ENCODE measurements at regions not wholly inside any gene's neighbourhood (a gene's known extent, or its start where the extent isn't known, plus 50 kb on each side); places are given as distances from the start of the nearest gene placed in this dataset.

GRCh38 chrX:44428989-44429627 is 85.6 kb upstream of the EFHC2 start (continued):
- TF ChIP-seq HMGXB4 (CRISPR knock-in tag; IDR thresholded peaks at IDR 0.05), result no peak
- TF ChIP-seq CHD1 (IDR thresholded peaks at IDR 0.05; ENCODE audit: low read length), result no peak
- TF ChIP-seq JUND (IDR thresholded peaks at IDR 0.05; ENCODE audit: borderline replicate concordance, low read depth, low read length), result peak; percentile 40; the same call in 1 of the 2 replicates
- TF ChIP-seq JUND (tag; IDR thresholded peaks at IDR 0.05; ENCODE audit: borderline replicate concordance, low read depth, low read length), result peak; percentile 53; the same call in 2 of the 3 replicates
- peak; percentile 28; the same call in 1 of the 2 replicates for TF ChIP-seq CXXC5 (CRISPR knock-in tag; IDR thresholded peaks at IDR 0.05)
- TF ChIP-seq EHMT2 (IDR thresholded peaks at IDR 0.05), result peak; percentile 84
- TF ChIP-seq ESRRA (IDR thresholded peaks at IDR 0.05; ENCODE audit: borderline replicate concordance, low read depth), result peak; percentile 86
- 0 out of 2 replicates have a peak, but pooled peaks have one; percentile 17 for TF ChIP-seq ZEB2 (IDR thresholded peaks at IDR 0.05)
- TF ChIP-seq MCM5 (IDR thresholded peaks at IDR 0.05; ENCODE audit: low read depth), result no peak
- 0 out of 2 replicates have a peak, but pooled peaks have one; percentile 14 for TF ChIP-seq ATF7 (IDR thresholded peaks at IDR 0.05)
- no peak for TF ChIP-seq ZNF696 (CRISPR knock-in tag; conservative IDR thresholded peaks at IDR 0.05)
- no peak for TF ChIP-seq YY1 (IDR thresholded peaks at IDR 0.05; ENCODE audit: borderline replicate concordance in 1 of 3, control insufficient read depth in 1 of 3, extremely low read depth in 1 of 3, insufficient read depth in 3 of 3, insufficient read length in 1 of 3, insufficient replicate concordance in 2 of 3, low read depth in 1 of 3, low read length in 2 of 3)
- no peak for TF ChIP-seq JUN (IDR thresholded peaks at IDR 0.05; ENCODE audit: borderline replicate concordance, low read depth, low read length)
- no peak for TF ChIP-seq JUN (CRISPR knock-in tag; IDR thresholded peaks at IDR 0.05; ENCODE audit: borderline replicate concordance)
- no peak for TF ChIP-seq ZNF197 (CRISPR knock-in tag; IDR thresholded peaks at IDR 0.05; ENCODE audit: low read depth)
- peak; percentile 53; the same call in 1 of the 2 replicates for TF ChIP-seq ZNF766 (CRISPR knock-in tag; conservative IDR thresholded peaks at IDR 0.05)
- peak; percentile 67; the same call in 1 of the 2 replicates for TF ChIP-seq CEBPG (CRISPR knock-in tag; IDR thresholded peaks at IDR 0.05)
- peak in 1 of 2 experiments; percentile 58; a peak in 1 of 4 replicates for TF ChIP-seq CEBPG (tag; conservative IDR thresholded peaks at IDR 0.05 in 1 of 2, IDR thresholded peaks at IDR 0.05 in 1 of 2)
- no peak for TF ChIP-seq SMARCB1 (IDR thresholded peaks at IDR 0.05; ENCODE audit: insufficient read length, low read depth)
- TF ChIP-seq MEIS2 (IDR thresholded peaks at IDR 0.05; ENCODE audit: partially characterized antibody), result peak; percentile 27
- TF ChIP-seq VEZF1 (CRISPR knock-in tag; IDR thresholded peaks at IDR 0.05), result no peak

Data from K562 (cell line).